Activated CD4-positive, CD25-positive, alpha-beta regulatory T cell treated with anti-CD3 and anti-CD28 coated beads, Interleukin-2, amount 50 U/mL, for 24 hours (primary cell): ENCODE measurements at regions not wholly inside any gene's neighbourhood (a gene's known extent, or its start where the extent isn't known, plus 50 kb on each side); places are given as distances from the start of the nearest gene placed in this dataset.
"Not testable (repeated sequence)": the region's sequence is repeated elsewhere in the genome, so short reads cannot be mapped to it uniquely, and the experiment has no call there.

ENCODE experiments used
- ATAC-seq, 2 donors: fragments of 150-1000 bp; cut with Tn5 transposase; one replicate each; pipeline ENCODE4 v1.10.0; 2021; ENCODE audit warnings: mild to moderate bottlenecking in 1 of 2, moderate library complexity in 1 of 2

GRCh38 chr4:14898989-14899388, 103.3 kb upstream of the CPEB2 start:
- no peak for ATAC-seq

- ATAC-seq, result no peak
Measured at GRCh38 chr4:14902342-14902741, 99.9 kb upstream of the CPEB2 start.

DNA sequence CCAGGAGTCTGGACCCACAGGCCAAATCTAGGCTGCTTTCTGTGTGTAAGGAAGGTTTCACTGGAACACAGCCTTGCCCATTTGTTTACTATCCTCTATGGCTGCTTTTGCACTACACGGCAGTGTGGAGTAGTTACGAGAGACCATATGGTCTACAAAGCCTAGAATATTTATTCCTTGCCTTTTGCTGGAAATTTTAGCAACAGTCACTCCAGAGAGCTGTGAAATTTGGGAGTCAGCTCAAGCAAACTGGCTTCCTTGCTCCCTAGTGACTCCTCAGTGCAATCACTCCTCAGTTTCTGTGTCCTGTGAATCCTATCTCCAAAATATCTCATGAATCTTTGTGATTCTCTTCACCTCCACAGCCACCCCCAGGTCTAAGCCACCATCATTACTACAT, 99.0 kb upstream of the CPEB2 start:
- ATAC-seq, result no peak

GRCh38 chr4:14906805-14907204, 95.5 kb upstream of the CPEB2 start:
- no peak for ATAC-seq

DNA sequence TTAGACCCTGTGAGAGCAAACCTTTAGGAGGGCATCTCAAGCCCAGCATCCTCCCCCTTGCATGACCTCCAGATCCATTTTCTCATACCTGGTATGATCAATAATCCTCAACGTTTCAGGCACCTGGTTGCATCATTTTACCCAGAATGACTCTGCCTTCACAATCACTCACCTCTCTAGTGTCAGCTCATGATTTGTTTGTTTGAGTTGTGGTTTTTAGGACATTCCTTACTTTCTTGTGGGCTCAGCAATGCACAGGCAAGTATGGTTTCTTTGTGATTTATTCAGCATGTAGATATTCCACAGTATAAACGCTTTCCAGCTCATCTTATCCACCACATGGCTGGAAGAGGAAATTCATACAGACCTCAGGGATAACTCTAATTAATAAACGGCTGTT, 93.6 kb upstream of the CPEB2 start:
- no peak for ATAC-seq

DNA sequence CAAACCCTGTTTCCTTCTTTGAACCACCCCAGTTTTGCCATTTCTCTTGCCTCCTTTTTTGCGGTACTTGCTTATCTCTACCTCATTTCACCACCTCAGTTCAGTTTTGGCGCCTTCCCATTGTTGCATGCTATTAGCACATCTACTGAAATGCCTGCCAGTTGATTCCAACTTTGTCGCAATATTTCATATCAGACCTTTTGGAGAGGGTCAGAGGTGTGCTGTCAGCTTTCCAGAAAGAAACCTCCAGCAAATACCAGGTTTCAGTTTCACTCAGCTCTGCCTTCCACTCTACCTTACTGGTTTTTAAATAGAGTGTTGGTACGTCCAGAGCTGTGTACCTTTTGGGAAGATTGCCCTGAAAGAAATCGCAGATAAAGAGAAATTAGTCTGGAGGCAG, 91.9 kb upstream of the CPEB2 start:
- ATAC-seq, result no peak

DNA sequence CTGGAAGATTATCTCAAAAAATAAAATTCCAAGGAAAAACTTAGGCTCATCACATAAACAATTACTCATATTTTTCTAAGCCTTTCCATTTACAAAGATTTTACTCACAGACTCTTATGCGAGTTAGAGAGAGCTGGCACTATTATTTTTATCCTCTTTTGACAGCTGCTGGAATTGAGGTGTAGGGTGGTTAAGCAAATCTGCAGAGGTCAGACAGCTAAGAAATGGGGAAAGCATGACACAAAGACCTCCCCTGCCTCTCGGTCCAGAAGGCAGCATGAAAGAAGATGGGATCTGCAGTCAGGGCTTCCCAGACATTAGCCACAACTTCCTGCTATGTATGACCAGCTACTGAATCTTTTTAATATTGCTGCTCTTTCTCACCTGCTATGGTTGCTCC, 89.9 kb upstream of the CPEB2 start:
- no peak for ATAC-seq

- no peak for ATAC-seq
Measured at GRCh38 chr4:14915018-14915417, 87.3 kb upstream of the CPEB2 start.

DNA sequence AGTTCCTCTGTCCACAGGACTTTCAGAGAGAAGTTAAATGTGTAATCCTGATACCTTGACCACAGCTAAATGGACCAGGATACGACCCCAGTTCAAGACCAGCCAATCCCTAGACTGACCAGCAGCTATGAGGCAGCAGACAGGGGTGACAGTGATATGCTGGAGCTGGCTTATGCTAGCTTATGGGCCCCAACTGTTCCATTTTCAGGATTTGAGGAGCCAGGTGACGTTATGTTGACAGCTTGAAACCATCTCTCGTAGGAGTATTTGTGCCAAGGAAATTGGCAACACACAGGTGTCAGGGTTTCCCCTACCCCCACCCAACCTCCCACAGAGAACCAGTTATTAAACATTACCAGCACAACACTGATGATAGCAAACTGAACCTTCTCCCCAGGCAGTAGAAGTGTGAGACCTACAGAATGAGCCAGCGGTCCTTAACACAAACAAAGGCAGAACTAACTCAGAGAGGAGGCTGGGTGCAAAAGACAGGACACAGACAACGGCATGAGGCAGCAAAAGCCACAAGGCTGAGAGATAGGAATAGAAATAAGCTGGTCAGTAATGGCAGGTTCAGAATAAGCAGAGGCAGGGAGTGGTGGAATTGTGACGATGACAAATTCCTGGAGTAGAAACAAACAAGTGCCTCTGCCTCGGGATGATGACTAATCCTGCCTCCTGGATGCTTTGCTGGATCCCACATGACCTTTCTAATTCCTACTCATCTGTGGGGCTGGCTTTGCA, 85.6 kb upstream of the CPEB2 start:
- no peak for ATAC-seq

DNA sequence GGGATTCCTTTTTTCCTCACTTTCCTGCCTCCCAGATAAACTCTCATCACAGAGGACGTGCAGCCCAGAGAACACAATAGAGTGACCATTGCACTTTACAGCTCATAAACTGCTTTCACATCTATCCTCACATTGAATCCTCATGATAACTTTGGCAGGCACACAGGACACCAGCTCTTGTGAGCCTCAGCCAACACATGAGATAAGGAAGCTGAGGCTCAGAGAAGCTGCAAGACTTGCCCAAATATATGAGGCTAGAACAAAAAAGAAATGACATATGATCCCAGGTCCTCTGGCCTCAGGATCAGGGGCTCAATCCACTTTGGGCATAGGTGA, 85.0 kb upstream of the CPEB2 start:
- ATAC-seq, result no peak

DNA sequence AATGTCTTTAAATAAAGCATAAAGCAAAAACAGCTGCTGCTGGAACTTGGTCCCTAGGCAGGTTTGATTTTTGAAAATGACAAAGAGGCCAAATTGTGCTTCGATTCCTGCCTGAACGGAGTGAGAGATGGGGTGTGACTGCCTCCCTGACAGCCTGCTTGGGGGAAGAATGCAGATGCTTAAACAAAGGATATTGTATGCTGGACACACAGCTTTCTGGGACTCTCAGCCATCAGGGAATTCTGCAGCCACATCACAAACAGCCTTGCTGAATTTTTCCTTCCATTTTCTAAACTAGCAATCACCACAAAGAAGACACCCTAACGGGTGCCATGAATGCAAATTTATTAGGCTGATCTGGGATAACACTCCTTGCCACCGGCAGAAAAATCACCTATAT, 83.9 kb upstream of the CPEB2 start:
- no peak for ATAC-seq

GRCh38 chr4:14919785-14920184, 82.5 kb upstream of the CPEB2 start:
- no peak for ATAC-seq

GRCh38 chr4:14920237-14920636, 82.0 kb upstream of the CPEB2 start:
- ATAC-seq, result no peak

- no peak for ATAC-seq
Measured at GRCh38 chr4:14920759-14921320, 81.4 kb upstream of the CPEB2 start.

DNA sequence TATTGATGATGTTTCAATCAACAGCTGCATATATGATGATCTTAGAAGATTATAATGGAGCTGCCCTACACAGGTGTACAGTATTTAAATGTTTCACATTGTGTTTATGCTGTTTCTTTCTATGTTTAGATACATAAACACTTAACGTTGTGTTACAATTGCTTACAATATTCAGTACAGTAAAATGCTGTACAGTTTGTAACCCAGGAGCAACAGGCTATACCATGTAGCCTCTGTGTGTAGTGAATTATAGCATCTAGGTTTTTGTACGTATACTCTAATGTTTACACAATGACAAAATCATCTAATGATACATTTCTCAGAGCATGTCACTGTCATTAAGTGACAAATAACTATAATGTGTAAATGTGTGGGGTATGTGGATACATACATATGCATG, 80.5 kb upstream of the CPEB2 start:
- not testable (repeated sequence) for ATAC-seq

- no peak for ATAC-seq
Measured at GRCh38 chr4:14924076-14924811, 78.0 kb upstream of the CPEB2 start.

DNA sequence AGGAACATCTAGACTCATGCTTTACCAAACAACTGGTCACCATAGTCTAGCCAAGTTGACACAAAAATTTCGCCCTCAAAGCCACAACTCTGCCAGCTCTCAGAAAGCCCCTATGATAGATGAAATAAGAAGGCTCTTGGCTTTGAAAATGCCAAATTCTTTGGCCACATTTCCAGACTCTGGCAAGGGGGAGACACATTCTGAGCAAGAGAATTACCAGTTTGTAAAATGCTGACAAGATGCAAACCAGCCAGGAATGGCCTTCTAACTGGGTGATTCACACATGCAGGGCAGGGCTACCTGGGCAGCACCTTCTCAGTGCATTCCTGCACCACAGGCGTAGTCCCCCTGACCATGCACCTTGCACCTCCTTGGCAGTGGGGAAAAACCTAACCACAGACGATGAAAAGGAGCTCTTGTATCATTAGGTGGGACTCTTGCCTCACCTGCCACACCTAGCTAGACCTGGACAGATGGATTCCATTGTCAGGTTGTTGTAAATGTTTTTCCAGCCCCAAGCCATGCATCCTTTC, 77.4 kb upstream of the CPEB2 start:
- ATAC-seq, result no peak

DNA sequence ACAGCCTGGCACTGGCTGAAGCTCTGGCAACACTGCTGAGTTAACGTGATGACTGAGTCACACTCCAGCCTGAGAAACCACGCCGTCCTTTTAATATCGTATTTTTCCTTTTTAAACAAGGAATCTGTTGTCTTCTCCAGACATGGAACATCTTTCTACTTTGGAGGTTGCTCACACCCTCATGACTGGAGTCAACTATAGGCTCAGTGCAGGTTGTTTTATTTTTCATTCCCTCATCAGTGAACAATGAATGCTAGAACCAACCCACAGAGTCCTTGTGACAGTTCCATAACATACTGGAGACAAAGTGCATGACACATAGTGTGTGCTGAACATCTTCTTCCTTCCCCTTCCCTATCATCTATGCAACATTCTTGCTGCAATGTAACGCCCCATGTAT, 76.8 kb upstream of the CPEB2 start:
- ATAC-seq, result no peak

- no peak for ATAC-seq
Measured at GRCh38 chr4:14926368-14926767, 75.9 kb upstream of the CPEB2 start.

- ATAC-seq, result no peak
Measured at GRCh38 chr4:14928035-14928434, 74.2 kb upstream of the CPEB2 start.

- no peak for ATAC-seq
Measured at GRCh38 chr4:14929669-14930068, 72.6 kb upstream of the CPEB2 start.

- no peak for ATAC-seq
Measured at GRCh38 chr4:14934704-14935390, 67.4 kb upstream of the CPEB2 start.

DNA sequence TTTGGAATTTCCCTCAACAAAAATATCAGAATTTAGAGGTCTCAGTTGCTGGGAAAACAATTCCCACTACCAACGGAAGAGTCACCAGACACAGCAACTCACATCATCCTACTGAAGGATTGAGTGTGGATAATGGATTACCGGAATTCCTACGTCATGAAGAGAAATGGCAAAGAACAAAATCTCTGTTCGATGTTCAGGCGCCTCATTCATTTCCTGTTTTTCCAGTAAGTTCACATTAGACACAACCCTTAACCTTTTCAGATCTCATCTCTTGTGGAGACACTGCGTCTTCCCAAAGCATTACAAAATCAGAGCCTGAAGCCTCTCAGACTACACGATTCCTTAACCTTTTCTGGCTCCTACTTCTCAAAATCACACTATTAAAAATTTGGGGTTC, 58.5 kb upstream of the CPEB2 start:
- no peak for ATAC-seq

DNA sequence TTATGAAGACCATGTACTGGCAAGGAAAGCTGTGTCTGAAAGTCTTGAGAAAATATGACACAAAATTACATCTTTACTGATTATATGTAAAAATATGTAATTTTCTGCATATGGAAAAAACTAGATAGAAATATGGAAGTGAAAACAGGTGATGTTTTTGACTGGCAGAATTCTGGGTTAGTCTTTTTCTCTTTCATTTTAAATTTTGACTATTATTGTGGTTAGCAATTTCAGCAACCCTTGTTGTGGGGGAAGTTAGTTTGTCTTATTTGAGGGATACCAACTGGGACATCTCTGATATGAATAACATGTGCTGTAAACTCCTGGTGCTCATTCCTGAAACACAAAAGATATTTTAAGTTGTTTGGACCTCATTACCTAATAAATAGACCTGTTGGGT, 49.9 kb upstream of the CPEB2 start:
- ATAC-seq, result no peak
